ENCODE measurements at regions not wholly inside any gene's neighbourhood (a gene's known extent, or its start where the extent isn't known, plus 50 kb on each side); places are given as distances from the start of the nearest gene placed in this dataset.

- H3K36me3 ChIP-seq: no peaks in the 10 kb centered on the region
- TF ChIP-seq, protein P1, sequence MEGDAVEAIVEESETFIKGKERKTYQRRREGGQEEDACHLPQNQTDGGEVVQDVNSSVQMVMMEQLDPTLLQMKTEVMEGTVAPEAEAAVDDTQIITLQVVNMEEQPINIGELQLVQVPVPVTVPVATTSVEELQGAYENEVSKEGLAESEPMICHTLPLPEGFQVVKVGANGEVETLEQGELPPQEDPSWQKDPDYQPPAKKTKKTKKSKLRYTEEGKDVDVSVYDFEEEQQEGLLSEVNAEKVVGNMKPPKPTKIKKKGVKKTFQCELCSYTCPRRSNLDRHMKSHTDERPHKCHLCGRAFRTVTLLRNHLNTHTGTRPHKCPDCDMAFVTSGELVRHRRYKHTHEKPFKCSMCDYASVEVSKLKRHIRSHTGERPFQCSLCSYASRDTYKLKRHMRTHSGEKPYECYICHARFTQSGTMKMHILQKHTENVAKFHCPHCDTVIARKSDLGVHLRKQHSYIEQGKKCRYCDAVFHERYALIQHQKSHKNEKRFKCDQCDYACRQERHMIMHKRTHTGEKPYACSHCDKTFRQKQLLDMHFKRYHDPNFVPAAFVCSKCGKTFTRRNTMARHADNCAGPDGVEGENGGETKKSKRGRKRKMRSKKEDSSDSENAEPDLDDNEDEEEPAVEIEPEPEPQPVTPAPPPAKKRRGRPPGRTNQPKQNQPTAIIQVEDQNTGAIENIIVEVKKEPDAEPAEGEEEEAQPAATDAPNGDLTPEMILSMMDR (IDR thresholded peaks at IDR 0.05): no peak
- peaks cover 0 to 28% (median 8%) of the 10 kb centered on the region in 7 donors for H3K27me3 ChIP-seq
- H3K27ac ChIP-seq: no peak overlapping the region
- DNase-seq (no peak), ATAC-seq (no peak)
- intact Hi-C loops (cut with DNase I): no loop called here
- 82 to 83% methylated on average over 23 of the region's 23 CpGs for WGBS, 2 donors
- H3K4me3 ChIP-seq: no peak overlapping the region
- H3K4me1 ChIP-seq: no peaks in the 10 kb centered on the region
- H3K9me3 ChIP-seq: peaks cover 0 to 10% (median 0%) of the 10 kb centered on the region in 11 donors
Measured at GRCh38 chr10:130816116-130816901, 495.2 kb downstream of the TCERG1L start.

DNA sequence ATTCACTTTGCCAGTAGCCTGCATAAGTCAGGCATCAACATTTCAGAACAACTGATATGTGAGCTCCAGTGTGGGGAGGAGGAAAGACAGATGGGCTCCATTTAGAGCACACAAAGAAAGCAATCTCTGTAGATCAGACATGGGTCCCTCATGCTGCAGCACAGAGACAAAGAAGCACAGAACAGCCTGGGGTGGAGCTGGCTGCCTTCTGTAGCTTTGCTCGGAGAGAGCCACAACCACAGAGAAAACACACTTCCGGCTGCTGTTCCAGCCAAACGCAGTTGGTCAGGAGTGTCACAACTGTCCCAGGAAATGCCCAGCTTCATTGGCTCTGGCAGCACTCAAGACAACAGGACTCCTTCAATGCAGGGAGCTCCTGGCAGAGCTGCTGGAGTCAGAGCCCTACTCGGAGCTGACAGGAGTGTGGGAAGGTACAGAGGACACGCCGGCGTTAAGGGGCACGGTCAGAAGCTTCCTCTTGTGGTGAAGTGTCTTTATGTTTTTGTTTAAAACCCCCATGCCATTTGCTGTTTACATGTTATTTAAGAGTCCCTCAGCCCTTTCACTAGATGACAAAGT is 494.4 kb downstream of the TCERG1L start:
- H3K4me3 ChIP-seq: no peak overlapping the region
- DNase-seq (no peak), ATAC-seq (no peak)
- intact Hi-C loops (cut with DNase I): no loop called here
- 77 to 80% methylated on average over 8 of the region's 8 CpGs for WGBS, 2 donors
- no peaks in the 10 kb centered on the region for H3K4me1 ChIP-seq
- TF ChIP-seq, protein P1 (IDR thresholded peaks at IDR 0.05): no peak
- H3K27ac ChIP-seq: no peak overlapping the region
- H3K27me3 ChIP-seq: peaks cover 0 to 28% (median 6%) of the 10 kb centered on the region in 7 donors
- H3K9me3 ChIP-seq: peaks cover 0 to 10% (median 0%) of the 10 kb centered on the region in 11 donors
- no peaks in the 10 kb centered on the region for H3K36me3 ChIP-seq

DNA sequence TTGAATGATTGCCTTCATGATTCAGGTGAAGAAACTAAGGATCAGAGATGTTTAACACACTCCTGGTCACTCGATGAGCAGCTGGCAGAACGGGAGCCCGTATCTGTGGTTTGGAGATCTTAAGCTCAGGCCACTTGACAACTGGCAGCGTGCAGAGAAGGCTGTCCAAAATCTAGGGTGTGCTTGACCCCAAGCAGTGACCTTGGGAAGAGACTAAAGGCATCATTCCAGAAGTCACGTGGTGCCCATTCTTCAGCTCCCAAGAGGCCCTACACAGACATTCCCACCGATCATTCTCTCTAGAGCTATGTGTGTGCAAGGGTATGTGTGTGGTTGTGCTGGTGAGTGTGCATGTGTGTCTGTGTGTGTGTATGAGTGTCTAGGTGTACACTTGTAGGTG is 493.8 kb downstream of the TCERG1L start:
- intact Hi-C loops (cut with DNase I): no loop called here
- Histone ChIP-seq H3K9me3 (peaks cover 0 to 10% (median 0%) of the 10 kb centered on the region in 11 donors), H3K4me3 (no peak overlapping the region), H3K27me3 (peaks cover 0 to 24% (median 3%) of the 10 kb centered on the region in 7 donors), H3K27ac (no peak overlapping the region), H3K36me3 (no peaks in the 10 kb centered on the region), H3K4me1 (no peaks in the 10 kb centered on the region)
- TF ChIP-seq, protein P1 (IDR thresholded peaks at IDR 0.05): no peak
- WGBS, 2 donors: 66 to 76% methylated on average over 6 of the region's 6 CpGs
- no peak for DNase-seq
- no peak for ATAC-seq

GRCh38 chr10:130820880-130821482 is 490.5 kb downstream of the TCERG1L start:
- intact Hi-C loops (cut with DNase I): no loop called here
- Histone ChIP-seq H3K4me1 (no peaks in the 10 kb centered on the region), H3K9me3 (peaks cover 0 to 26% (median 7%) of the 10 kb centered on the region in 11 donors), H3K4me3 (no peak overlapping the region), H3K27ac (no peak overlapping the region), H3K27me3 (peaks cover 0 to 17% (median 3%) of the 10 kb centered on the region in 7 donors), H3K36me3 (no peaks in the 10 kb centered on the region)
- WGBS, 2 donors: 59 to 62% methylated on average over 11 of the region's 11 CpGs
- DNase-seq (no peak), ATAC-seq (peak in 4 of 8 donors; percentile 12 to 67 (median 42))
- TF ChIP-seq, protein P1 (IDR thresholded peaks at IDR 0.05): no peak
